SK-MEL-5 (cell line): ENCODE measurements at regions not wholly inside any gene's neighbourhood (a gene's known extent, or its start where the extent isn't known, plus 50 kb on each side); places are given as distances from the start of the nearest gene placed in this dataset.

Experiments used
- DNase-seq: peaks from one replicate; pipeline ENCODE4 v3.0.0-alpha.2; 2016; ENCODE audit warnings: low read depth, low spot score
- in situ Hi-C: cut with HindIII; loops from 2 replicates; pipeline ENCODE4 v1.10.0; 2016; ENCODE audit warnings: low sequenced_read_pairs, high pct_unique_total_duplicates, low pct_unique_long_range_greater_than_20kb

- in situ Hi-C loops, result no loop called here
- no peak for DNase-seq
Measured at GRCh38 chr3:161754420-161755053, 257.9 kb downstream of the OTOL1 start.

- in situ Hi-C loops, result no loop called here
- DNase-seq, result no peak
Measured at GRCh38 chr3:161759444-161759843, 262.8 kb downstream of the OTOL1 start.

- no peak for DNase-seq
- in situ Hi-C loops, result no loop called here
Measured at GRCh38 chr3:161766331-161766730, 269.7 kb downstream of the OTOL1 start.

GRCh38 chr3:161770484-161771386, 274.1 kb downstream of the OTOL1 start:
- in situ Hi-C loops, result no loop called here

GRCh38 chr3:161781381-161781780, 284.8 kb downstream of the OTOL1 start:
- in situ Hi-C loops, result no loop called here
- DNase-seq, result no peak

More at GRCh38 chr3:161770484-161771386, 274.1 kb downstream of the OTOL1 start:
- no peak for DNase-seq

- no peak for DNase-seq
- in situ Hi-C loops, result no loop called here
Measured at GRCh38 chr3:161793194-161793930, 296.8 kb downstream of the OTOL1 start.

GRCh38 chr3:161794551-161794950, 297.9 kb downstream of the OTOL1 start:
- no peak for DNase-seq
- in situ Hi-C loops, result no loop called here

- no peak for DNase-seq
- in situ Hi-C loops, result no loop called here
Measured at GRCh38 chr3:161796312-161796711, 299.7 kb downstream of the OTOL1 start.

- in situ Hi-C loops, result no loop called here
- DNase-seq, result no peak
Measured at GRCh38 chr3:161796780-161797179, 300.2 kb downstream of the OTOL1 start.

- DNase-seq, result no peak
- in situ Hi-C loops, result no loop called here
Measured at GRCh38 chr3:161798016-161798415, 301.4 kb downstream of the OTOL1 start.

- no peak for DNase-seq
- in situ Hi-C loops, result no loop called here
Measured at GRCh38 chr3:161800985-161801559, 304.5 kb downstream of the OTOL1 start.

GRCh38 chr3:161818106-161818505, 321.5 kb downstream of the OTOL1 start:
- in situ Hi-C loops, result no loop called here
- DNase-seq, result no peak

- in situ Hi-C loops, result no loop called here
- no peak for DNase-seq
Measured at GRCh38 chr3:161821591-161821990, 325.0 kb downstream of the OTOL1 start.

GRCh38 chr3:161822291-161822690, 325.7 kb downstream of the OTOL1 start:
- in situ Hi-C loops, result no loop called here
- DNase-seq, result no peak

GRCh38 chr3:161823910-161824309, 327.3 kb downstream of the OTOL1 start:
- in situ Hi-C loops, result no loop called here
- DNase-seq, result no peak

GRCh38 chr3:161838021-161838420, 341.4 kb downstream of the OTOL1 start:
- in situ Hi-C loops, result no loop called here
- DNase-seq, result no peak

GRCh38 chr3:161848376-161848775, 351.8 kb downstream of the OTOL1 start:
- DNase-seq, result no peak
- in situ Hi-C loops, result no loop called here

- peak; percentile 74 for DNase-seq
- in situ Hi-C loops, result no loop called here
Measured at GRCh38 chr3:161851941-161852566, 355.4 kb downstream of the OTOL1 start.
